Hepatic stellate cell (primary cell): ENCODE measurements at regions not wholly inside any gene's neighbourhood (a gene's known extent, or its start where the extent isn't known, plus 50 kb on each side); places are given as distances from the start of the nearest gene placed in this dataset.

ENCODE experiments used
- DNase-seq: peaks from one replicate; pipeline ENCODE4 v3.0.0; 2011; ENCODE audit warnings: low spot score

- DNase-seq = no peak
These were observed 88.0 kb downstream of the XCL2 start for GRCh38 chr1:168455764-168456163.

DNA sequence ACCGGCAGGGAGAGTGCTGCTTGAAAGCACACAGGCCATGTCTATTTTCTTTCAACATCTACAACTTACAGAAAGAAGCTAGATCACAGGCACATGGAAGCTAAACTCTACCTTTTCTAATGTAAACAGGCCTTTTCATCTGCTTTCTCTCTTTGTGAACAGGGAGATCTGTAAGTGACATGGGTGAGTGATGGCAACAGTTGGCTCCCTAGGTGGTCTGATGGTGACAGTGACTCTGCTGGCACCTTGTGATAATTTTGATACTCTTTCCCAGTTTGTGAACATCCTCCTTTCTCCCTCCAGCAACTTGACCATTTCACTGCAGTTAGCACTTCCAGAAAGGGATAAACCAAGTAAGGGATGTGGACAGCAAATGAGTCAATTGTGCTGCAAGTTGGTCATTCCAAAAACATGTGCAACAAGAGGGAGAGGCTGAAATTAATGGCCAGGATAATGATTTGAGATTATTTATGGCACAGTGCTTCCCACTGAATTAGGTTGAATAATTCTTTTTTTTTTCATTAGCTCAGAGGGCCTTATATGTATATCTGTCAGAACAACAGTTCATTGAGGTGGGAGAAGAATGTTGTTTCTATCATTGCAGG is 89.5 kb downstream of the XCL2 start:
- DNase-seq = no peak

DNA sequence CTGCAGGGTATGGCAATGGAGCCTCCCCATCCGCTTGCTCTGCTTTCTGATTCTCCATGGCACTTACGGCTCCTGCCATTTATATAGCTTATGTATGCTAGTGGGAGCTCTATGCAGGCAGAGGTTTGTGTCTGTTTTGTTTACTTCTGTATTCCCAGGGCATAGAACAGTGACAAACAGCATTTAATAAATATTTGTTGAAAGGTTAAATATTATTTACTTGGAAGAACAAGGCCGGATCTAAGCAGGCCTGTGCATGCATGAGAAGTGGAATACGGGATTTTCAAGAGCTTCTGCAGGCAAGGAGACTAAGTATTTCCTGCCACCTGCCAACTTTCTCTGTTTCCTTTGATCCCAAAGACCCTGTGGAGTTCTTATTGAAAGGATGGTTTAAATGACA is 90.7 kb downstream of the XCL2 start:
- no peak for DNase-seq

DNA sequence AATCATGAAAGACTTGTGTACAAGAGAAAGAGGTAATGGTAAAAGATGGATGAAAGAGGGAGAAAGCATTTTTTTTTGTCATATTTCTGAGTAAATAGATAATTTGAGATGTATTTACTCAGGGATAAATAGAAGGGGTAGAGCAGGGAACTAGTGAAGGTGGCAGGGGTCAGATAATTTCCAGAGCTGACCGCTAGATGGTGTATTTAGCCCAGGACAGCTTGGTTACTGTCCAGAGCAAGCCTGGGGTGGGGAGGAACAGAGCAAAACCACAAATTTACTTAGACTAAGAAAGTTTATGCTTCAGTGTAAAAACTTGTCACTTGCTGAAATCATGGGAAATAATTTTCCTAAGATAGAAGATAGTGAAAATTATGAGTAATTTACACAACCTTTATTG is 91.5 kb downstream of the XCL2 start:
- DNase-seq = no peak

DNA sequence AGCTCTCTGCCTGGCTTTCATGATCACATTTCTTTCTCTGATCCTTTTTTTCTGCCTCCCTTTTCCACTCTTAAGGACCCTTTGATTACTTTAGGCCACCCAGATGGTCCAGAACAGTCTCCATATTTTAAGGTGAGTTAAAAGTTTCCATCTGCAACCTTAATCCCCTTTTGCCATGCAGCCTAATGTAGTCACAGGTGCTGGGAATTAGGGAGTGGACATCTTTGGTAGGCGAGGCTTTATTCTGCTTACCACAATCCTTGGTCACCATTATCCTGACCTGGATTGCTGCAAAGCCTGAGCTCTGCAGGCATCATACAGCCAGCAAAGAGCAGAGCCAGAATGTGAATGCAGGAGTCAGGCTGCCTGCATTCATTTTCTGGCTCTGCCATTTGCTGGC is 95.9 kb downstream of the XCL2 start:
- DNase-seq = no peak

DNA sequence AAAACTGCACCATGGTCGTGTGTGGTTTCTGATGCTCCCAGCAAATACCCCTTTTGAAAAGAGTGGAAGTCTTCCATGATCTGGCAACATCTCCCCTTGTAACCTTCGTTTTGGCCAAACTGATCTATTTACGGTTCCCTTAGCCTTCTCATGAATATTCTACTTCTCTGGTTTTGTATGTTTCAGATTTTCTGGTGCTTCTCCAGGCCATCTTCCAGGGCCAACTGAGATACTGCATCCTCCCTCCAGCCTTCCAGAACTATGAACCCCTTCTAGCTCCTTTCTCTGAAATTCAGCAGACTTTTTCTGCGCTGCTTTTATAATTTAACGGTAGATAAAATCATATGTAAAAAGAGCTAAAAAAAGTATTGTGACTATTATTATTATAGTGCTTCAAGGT is 97.7 kb downstream of the XCL2 start:
- DNase-seq = no peak

DNA sequence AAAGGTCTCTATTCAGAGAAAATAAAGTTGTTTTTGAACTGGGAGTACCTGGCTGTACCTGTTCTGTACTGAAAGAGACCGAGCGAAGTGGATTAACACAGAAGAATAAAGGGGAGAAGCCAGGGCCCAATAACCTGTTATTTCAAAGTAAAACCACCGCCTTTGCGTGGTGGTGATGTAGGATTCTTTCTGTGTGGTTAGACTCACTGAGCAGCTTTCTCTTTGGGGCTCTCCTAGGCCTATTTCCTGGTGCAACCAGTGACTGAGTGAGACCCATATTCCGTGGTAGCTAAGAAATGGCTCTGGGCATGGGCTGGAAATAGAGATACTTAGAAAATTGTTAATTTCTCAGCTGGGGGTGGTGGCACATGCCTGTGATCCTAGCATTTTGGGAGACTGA is 99.9 kb downstream of the XCL2 start:
- no peak for DNase-seq

GRCh38 chr1:168443356-168443755 is 100.4 kb downstream of the XCL2 start:
- no peak for DNase-seq

- DNase-seq = no peak
These were observed 100.9 kb downstream of the XCL2 start for GRCh38 chr1:168442931-168443330.

GRCh38 chr1:168441745-168442144 is 102.1 kb downstream of the XCL2 start:
- no peak for DNase-seq

DNA sequence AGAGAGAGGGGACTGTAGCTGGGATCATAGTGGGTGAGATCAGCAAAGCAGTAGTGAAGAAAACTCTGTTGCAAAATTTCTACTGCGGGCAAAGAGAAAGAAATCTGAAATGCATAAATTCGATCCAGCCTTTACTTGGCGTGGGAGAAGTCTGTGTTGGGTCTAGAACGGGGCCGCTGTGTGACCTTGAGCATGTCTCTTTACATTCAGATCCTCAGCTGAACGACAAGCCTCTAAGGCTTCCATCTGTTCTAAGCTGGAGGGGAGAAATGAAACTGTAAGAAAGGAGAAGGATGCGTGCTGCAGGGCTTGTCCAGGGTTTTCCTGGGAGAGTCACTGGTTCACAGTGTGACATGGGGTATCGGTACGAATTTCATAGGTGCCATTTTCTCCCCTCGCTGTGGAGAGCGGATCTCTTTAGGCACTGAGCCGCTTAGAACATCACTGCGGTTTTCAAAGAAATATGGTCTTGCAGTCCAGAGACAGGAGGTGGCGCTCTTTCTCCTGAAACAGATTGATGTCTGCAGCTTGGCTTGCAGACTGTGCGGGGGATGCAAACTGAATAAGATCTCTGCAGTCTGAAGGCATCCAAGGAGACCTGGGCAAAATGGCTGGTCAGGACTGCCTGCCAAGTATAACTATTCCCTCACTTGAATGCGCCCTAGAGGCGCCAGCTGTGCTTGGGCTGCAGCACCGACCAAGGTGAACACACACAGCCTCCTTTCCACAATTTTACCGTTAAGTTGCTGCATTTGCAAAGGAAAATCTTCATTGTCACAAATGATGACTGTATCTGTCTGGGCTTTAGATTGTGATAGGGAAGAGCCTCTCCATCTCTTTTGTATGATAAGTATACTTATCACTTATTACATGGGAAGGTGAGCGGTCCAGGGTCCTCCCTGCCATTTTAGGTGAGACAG is 104.1 kb downstream of the XCL2 start:
- DNase-seq = peak; percentile 61

DNA sequence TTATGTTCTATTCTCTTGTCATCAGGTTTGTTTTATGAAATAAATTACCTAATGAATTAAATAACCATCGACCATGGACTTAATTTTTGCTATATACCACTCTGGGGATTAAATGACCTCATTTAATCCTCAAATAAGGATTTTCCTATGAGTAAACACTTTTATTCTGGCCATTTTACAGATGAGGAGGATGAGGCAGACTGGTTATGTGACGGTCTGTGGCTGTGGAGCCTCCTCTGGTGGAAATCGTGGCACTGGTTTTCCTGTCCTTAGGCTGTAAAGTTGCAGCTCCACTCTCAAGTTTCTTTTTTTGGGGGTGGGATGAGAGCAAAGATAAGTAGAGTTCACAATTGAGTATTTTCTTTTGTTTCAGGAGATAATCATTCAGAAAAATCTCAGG is 105.2 kb downstream of the XCL2 start:
- no peak for DNase-seq

DNA sequence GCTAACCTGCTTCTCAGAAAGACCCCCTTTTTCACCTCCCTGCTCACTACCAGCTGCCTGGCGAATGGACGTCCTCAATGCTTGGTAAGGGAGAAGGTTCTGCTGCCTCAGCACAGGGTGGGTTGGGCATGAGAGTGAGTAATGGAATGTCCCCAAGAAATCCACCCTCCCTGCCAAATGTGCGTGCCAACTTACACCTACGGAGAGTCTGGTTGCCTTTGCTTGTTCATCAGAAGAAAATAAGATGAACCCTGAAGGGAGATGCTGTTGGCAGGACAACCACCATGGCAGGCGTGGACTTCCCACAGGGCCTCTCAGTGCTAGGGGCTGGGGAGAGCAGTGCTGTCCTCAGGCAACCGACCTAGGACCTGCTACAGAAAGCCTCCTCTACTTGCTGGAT is 106.0 kb downstream of the XCL2 start:
- no peak for DNase-seq

- DNase-seq = no peak
These were observed 108.4 kb downstream of the XCL2 start for GRCh38 chr1:168435439-168435838.

DNA sequence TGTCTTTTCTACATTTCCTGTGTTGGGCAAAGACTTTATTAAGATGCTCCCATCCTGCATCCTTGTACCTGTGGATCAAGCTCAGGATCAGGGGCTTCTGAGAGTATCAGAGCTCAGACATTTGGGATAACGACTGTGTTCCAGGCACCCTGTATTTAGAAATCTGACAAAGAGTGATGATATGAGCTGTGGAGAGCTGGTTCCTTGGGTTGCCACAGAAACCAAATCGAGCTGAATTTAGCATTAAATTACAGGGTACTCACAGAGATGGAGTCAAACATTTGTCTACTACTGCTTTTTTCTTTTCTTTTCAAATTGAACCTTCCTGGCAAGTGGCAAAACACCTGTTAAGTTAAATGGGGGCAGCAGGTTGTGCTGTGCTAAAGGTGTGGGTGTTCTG is 110.6 kb downstream of the XCL2 start:
- no peak for DNase-seq

DNA sequence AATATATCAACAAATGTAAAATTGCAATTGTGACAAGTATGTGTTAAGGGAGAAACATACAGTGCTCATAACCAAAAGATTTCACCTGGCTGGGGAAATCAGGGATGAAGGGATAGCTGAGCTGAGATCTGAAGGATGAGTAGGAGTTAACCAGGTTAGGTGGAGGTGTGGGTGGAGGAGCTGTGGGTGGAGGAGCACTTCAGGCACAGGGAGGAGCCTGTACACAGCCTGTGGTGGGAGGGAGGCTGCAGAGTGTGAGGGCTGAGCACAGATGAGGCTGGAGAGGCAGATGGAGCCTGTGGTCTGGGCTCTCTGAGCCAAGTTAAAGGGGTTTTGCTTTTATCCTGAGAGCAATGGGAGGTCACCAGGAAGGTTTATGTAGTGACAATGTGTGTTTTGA is 111.9 kb downstream of the XCL2 start:
- no peak for DNase-seq

DNA sequence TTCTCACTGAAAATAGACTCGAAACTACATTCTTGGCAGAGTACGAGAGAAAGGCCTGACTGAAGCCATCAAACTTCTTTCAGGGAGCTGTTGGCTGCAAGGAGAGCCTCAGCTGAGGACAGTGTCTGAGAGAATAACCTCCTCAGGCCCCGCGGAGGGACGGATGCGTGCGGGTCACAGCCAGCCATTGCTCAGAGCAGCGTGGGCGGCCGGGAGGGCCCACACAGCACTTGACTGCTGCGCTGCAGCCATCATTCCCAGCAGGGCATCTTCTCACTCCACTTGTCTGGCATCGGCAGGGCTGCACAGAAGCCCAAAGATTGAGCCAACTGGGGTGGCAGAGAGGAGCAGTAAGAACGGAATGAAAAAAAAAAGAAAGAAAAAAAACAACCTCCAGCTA is 113.5 kb downstream of the XCL2 start:
- DNase-seq = no peak

DNA sequence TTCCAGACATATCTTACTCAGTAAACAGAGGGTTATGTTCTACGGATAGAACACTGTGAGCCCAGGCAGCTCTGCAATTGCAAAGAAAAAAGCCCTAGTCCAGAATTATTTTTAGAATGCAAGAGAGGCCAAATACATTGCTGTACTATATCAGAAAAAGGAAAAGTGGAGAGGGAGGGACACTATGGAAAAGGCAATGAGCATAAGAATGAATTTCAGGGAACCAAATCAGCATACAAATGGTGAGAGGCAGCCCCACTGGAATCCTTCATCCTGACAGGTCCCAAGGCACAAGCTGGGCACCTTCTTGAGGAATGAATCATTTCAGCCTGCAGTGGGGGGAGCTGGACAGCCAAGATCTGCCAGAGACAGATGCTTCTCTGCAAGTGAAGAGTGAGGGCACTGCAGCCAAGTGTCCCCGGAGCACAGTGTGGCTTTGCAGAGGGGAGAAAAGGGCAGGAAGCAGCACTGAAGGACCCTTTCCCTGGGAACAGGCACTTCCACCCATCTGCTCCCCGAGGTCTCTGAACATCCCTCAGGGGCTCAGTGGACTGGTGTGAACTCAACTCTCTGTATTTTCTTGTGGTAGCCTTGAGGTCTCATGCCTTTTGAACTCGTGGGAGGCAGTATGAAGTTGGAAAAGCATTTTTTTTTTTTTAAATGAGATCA is 115.6 kb downstream of the XCL2 start:
- DNase-seq = peak; percentile 72

- no peak for DNase-seq
These were observed 116.7 kb downstream of the XCL2 start for GRCh38 chr1:168427051-168427450.

DNA sequence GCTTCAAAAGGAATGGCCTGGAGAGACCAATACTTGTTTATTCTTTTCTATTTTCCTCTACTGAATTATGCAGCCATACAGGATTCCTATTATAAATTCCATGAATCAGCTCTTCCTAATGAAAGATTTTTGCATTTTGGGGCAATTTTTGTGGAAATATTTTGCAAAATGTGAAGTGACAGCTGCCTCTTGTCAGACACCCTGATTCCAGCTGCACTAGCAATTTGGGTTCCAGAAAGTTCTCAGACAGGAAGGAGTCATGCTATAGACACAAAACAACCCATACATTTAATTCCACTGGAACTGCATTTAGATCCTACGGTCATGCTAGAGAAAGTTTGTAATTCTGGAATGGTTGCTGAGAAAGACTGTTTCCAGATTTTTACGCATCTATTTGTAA is 119.5 kb downstream of the XCL2 start:
- no peak for DNase-seq

- DNase-seq = no peak
These were observed 121.5 kb downstream of the XCL2 start for GRCh38 chr1:168422203-168422847.

- no peak for DNase-seq
These were observed 122.3 kb downstream of the XCL2 start for GRCh38 chr1:168421399-168422004.
